ENCODE measurements at regions not wholly inside any gene's neighbourhood (a gene's known extent, or its start where the extent isn't known, plus 50 kb on each side); places are given as distances from the start of the nearest gene placed in this dataset.

GRCh38 chr7:1314908-1315450, 82.3 kb downstream of the UNCX start:
- Mint-ChIP-seq H3K36me3 (ENCODE audit: low read depth) (no peaks in the 10 kb centered on the region), H3K4me1 (no peaks in the 10 kb centered on the region), H3K4me3 (no peak overlapping the region), H3K27ac (no peak overlapping the region), H3K27me3 (ENCODE audit: low read depth) (peaks cover 52% of the 10 kb centered on the region), H3K9me3 (no peaks in the 10 kb centered on the region)
- TF ChIP-seq CTCF (IDR thresholded peaks at IDR 0.05; ENCODE audit: unreplicated experiment in 3 of 3) = no peak

- Mint-ChIP-seq H3K27me3 (ENCODE audit: low read depth) (peaks cover 46% of the 10 kb centered on the region), H3K36me3 (ENCODE audit: low read depth) (no peaks in the 10 kb centered on the region), H3K4me1 (no peaks in the 10 kb centered on the region), H3K9me3 (no peaks in the 10 kb centered on the region), H3K27ac (no peak overlapping the region), H3K4me3 (no peak overlapping the region)
- no peak for TF ChIP-seq CTCF (IDR thresholded peaks at IDR 0.05; ENCODE audit: unreplicated experiment in 3 of 3)
Measured at GRCh38 chr7:1316086-1316485, 83.4 kb downstream of the UNCX start.

- Mint-ChIP-seq H3K9me3 (no peaks in the 10 kb centered on the region), H3K27me3 (ENCODE audit: low read depth) (peaks cover 53% of the 10 kb centered on the region), H3K36me3 (ENCODE audit: low read depth) (no peaks in the 10 kb centered on the region), H3K4me3 (no peak overlapping the region), H3K4me1 (no peaks in the 10 kb centered on the region), H3K27ac (no peak overlapping the region)
- TF ChIP-seq CTCF (IDR thresholded peaks at IDR 0.05; ENCODE audit: unreplicated experiment in 3 of 3) = no peak
Measured at GRCh38 chr7:1317646-1318045, 85.0 kb downstream of the UNCX start.

GRCh38 chr7:1318051-1318450, 85.4 kb downstream of the UNCX start:
- H3K9me3 Mint-ChIP-seq = no peaks in the 10 kb centered on the region
- no peaks in the 10 kb centered on the region for H3K36me3 Mint-ChIP-seq (ENCODE audit: low read depth)

GRCh38 chr7:1318661-1319060, 86.0 kb downstream of the UNCX start:
- H3K4me3 Mint-ChIP-seq = no peak overlapping the region
- peak overlapping the region in 1 of 3 experiments; percentile 37 for H3K27ac Mint-ChIP-seq
- peaks cover 5% of the 10 kb centered on the region for H3K4me1 Mint-ChIP-seq
- H3K36me3 Mint-ChIP-seq (ENCODE audit: low read depth) = no peaks in the 10 kb centered on the region
- peaks cover 51% of the 10 kb centered on the region for H3K27me3 Mint-ChIP-seq (ENCODE audit: low read depth)
- TF ChIP-seq CTCF (IDR thresholded peaks at IDR 0.05; ENCODE audit: unreplicated experiment in 3 of 3) = no peak
- H3K9me3 Mint-ChIP-seq = no peaks in the 10 kb centered on the region

More at GRCh38 chr7:1318051-1318450, 85.4 kb downstream of the UNCX start:
- H3K27ac Mint-ChIP-seq = no peak overlapping the region
- H3K4me3 Mint-ChIP-seq = no peak overlapping the region
- peaks cover 49% of the 10 kb centered on the region for H3K27me3 Mint-ChIP-seq (ENCODE audit: low read depth)
- H3K4me1 Mint-ChIP-seq = peaks cover under 1% of the 10 kb centered on the region
- no peak for TF ChIP-seq CTCF (IDR thresholded peaks at IDR 0.05; ENCODE audit: unreplicated experiment in 3 of 3)

- no peak overlapping the region for H3K27ac Mint-ChIP-seq
- H3K36me3 Mint-ChIP-seq (ENCODE audit: low read depth) = no peaks in the 10 kb centered on the region
- peak overlapping the region in 1 of 3 experiments; percentile 15 for H3K4me3 Mint-ChIP-seq
- H3K9me3 Mint-ChIP-seq = no peaks in the 10 kb centered on the region
- peaks cover 50% of the 10 kb centered on the region for H3K27me3 Mint-ChIP-seq (ENCODE audit: low read depth)
- H3K4me1 Mint-ChIP-seq = peaks cover 10% of the 10 kb centered on the region
- no peak for TF ChIP-seq CTCF (IDR thresholded peaks at IDR 0.05; ENCODE audit: unreplicated experiment in 3 of 3)
Measured at GRCh38 chr7:1320616-1321240, 88.1 kb downstream of the UNCX start.
